WTC11 (cell line): ENCODE measurements at regions not wholly inside any gene's neighbourhood (a gene's known extent, or its start where the extent isn't known, plus 50 kb on each side); places are given as distances from the start of the nearest gene placed in this dataset.

Experiments
- ATAC-seq: fragments of 200-7000 bp; cut with Tn5 transposase; 2 replicates; pipeline ENCODE4 v1.10.0; 2021; ENCODE audit warnings: mild to moderate bottlenecking, moderate library complexity
- CTCF ChIA-PET: fragments of 300-600 bp; sonication (Branson Sonifier 250); formaldehyde crosslinking; loops from one replicate; lab custom pipeline; 2021; ENCODE audit warnings: antibody characterized with exemption; lab: Charles Lee
- POLR2A ChIA-PET: fragments of 350-600 bp; sonication (Branson Sonifier 250); formaldehyde crosslinking; loops from one replicate; lab custom pipeline; 2021; ENCODE audit warnings: antibody characterized with exemption; lab: Charles Lee
- DNase-seq: peaks from one replicate; pipeline ENCODE4 v3.0.0; 2021; ENCODE audit warnings: low spot score
- H3K27ac Mint-ChIP-seq: 2 replicates; pipeline ENCODE4 v1.8.0; 2021; ENCODE audit warnings: mixed read lengths
- H3K27me3 Mint-ChIP-seq: 2 replicates; pipeline ENCODE4 v1.8.0; 2021; ENCODE audit warnings: low read depth, mild to moderate bottlenecking, moderate library complexity, mixed read lengths
- H3K36me3 Mint-ChIP-seq: 2 replicates; pipeline ENCODE4 v1.8.0; 2021; ENCODE audit warnings: mixed read lengths
- H3K4me1 Mint-ChIP-seq: 2 replicates; pipeline ENCODE4 v1.8.0; 2022; ENCODE audit warnings: mixed read lengths
- H3K4me3 Mint-ChIP-seq: 2 replicates; pipeline ENCODE4 v1.8.0; 2021; ENCODE audit warnings: mild to moderate bottlenecking, moderate library complexity, mixed read lengths
- H3K9me3 Mint-ChIP-seq: 2 replicates; pipeline ENCODE4 v1.8.0; 2021; ENCODE audit warnings: mixed read lengths
- ATF1 ChIP-seq: sonication (generic); formaldehyde crosslinking; IDR thresholded peaks from 2 replicates; pipeline ENCODE4 v1.8.1; 2023; ENCODE audit warnings: mild to moderate bottlenecking, moderate library complexity, missing genetic modification reagents
- CREB1 ChIP-seq: sonication (generic); formaldehyde crosslinking; IDR thresholded peaks from 2 replicates; pipeline ENCODE4 v1.8.0; 2023; ENCODE audit warnings: mild to moderate bottlenecking, missing genetic modification reagents
- E2F4 ChIP-seq: sonication (generic); formaldehyde crosslinking; IDR thresholded peaks from 2 replicates; pipeline ENCODE4 v1.8.1; 2022; ENCODE audit warnings: low read depth, mild to moderate bottlenecking, moderate library complexity, missing genetic modification reagents, borderline replicate concordance
- ETV6 ChIP-seq: sonication (generic); formaldehyde crosslinking; IDR thresholded peaks from 2 replicates; pipeline ENCODE4 v1.8.1; 2022; ENCODE audit warnings: mild to moderate bottlenecking, missing genetic modification reagents
- FOXK1 ChIP-seq: sonication (generic); formaldehyde crosslinking; IDR thresholded peaks from 2 replicates; pipeline ENCODE4 v1.8.0; 2022; ENCODE audit warnings: mild to moderate bottlenecking, moderate library complexity, missing genetic modification reagents
- GABPB1 ChIP-seq: sonication (generic); formaldehyde crosslinking; IDR thresholded peaks from 2 replicates; pipeline ENCODE4 v1.8.1; 2023; ENCODE audit warnings: mild to moderate bottlenecking, missing genetic modification reagents
- GRHL2 ChIP-seq: fragments of 250-450 bp; sonication (Bioruptor Pico); IDR thresholded peaks from 2 replicates; pipeline ENCODE4 v1.8.0; 2022; ENCODE audit warnings: mild to moderate bottlenecking, moderate library complexity; ENCODE audit not compliant: insufficient replicate concordance, severe bottlenecking
- JAZF1 ChIP-seq: fragments of 250-450 bp; sonication (Bioruptor Pico); IDR thresholded peaks from 2 replicates; pipeline ENCODE4 v1.9.0; 2021; ENCODE audit warnings: moderate library complexity, mild to moderate bottlenecking, inconsistent platforms
- NR2C2 ChIP-seq: sonication (generic); formaldehyde crosslinking; IDR thresholded peaks from 2 replicates; pipeline ENCODE4 v1.8.0; 2022; ENCODE audit warnings: mild to moderate bottlenecking, missing genetic modification reagents
- RORB ChIP-seq: fragments of 250-450 bp; sonication (Bioruptor Pico); IDR thresholded peaks from 2 replicates; pipeline ENCODE4 v1.9.0; 2021; ENCODE audit warnings: mild to moderate bottlenecking
- STAT6 ChIP-seq: sonication (generic); formaldehyde crosslinking; conservative IDR thresholded peaks from 2 replicates; pipeline ENCODE4 v1.8.1; 2023; ENCODE audit warnings: mild to moderate bottlenecking, low read depth, missing genetic modification reagents, moderate library complexity
- TEAD1 ChIP-seq: sonication (generic); formaldehyde crosslinking; IDR thresholded peaks from 2 replicates; pipeline ENCODE4 v1.8.0; 2022; ENCODE audit warnings: mild to moderate bottlenecking, missing genetic modification reagents
- TEAD4 ChIP-seq: sonication (generic); formaldehyde crosslinking; IDR thresholded peaks from 2 replicates; pipeline ENCODE4 v1.8.0; 2022; ENCODE audit warnings: mild to moderate bottlenecking, missing genetic modification reagents
- USF2 ChIP-seq: sonication (generic); formaldehyde crosslinking; IDR thresholded peaks from 2 replicates; pipeline ENCODE4 v1.8.1; 2023; ENCODE audit warnings: mild to moderate bottlenecking, missing genetic modification reagents, moderate library complexity
- ZBTB43 ChIP-seq: sonication (generic); formaldehyde crosslinking; IDR thresholded peaks from 2 replicates; pipeline ENCODE4 v1.8.1; 2023; ENCODE audit warnings: mild to moderate bottlenecking, missing genetic modification reagents
- ZNF138 ChIP-seq: sonication (generic); formaldehyde crosslinking; conservative IDR thresholded peaks from 2 replicates; pipeline ENCODE4 v1.8.1; 2022; ENCODE audit warnings: mild to moderate bottlenecking, moderate library complexity, missing genetic modification reagents
- ZNF317 ChIP-seq: sonication (generic); formaldehyde crosslinking; IDR thresholded peaks from 2 replicates; pipeline ENCODE4 v1.8.1; 2023; ENCODE audit warnings: low read depth, mild to moderate bottlenecking, moderate library complexity, missing genetic modification reagents, borderline replicate concordance
- ZNF671 ChIP-seq: fragments of 250-450 bp; sonication (Bioruptor Pico); IDR thresholded peaks from 2 replicates; pipeline ENCODE4 v1.8.0; 2021; ENCODE audit warnings: mild to moderate bottlenecking
- TF ChIP-seq, protein P1 (sequence below): fragments of 250-450 bp; sonication (Bioruptor Pico); IDR thresholded peaks from 2 replicates; pipeline ENCODE4 v1.9.0; 2021; ENCODE audit warnings: moderate library complexity, mild to moderate bottlenecking, inconsistent platforms, borderline replicate concordance
- TF ChIP-seq, protein P2 (sequence below): sonication (generic); formaldehyde crosslinking; IDR thresholded peaks from 2 replicates; pipeline ENCODE4 v1.8.0; 2022; ENCODE audit warnings: mild to moderate bottlenecking, missing genetic modification reagents
- TF ChIP-seq, protein P3 (sequence below): sonication (generic); formaldehyde crosslinking; IDR thresholded peaks from 2 replicates; pipeline ENCODE4 v1.8.1; 2022; ENCODE audit warnings: mild to moderate bottlenecking, missing genetic modification reagents, moderate library complexity, borderline replicate concordance

DNA sequence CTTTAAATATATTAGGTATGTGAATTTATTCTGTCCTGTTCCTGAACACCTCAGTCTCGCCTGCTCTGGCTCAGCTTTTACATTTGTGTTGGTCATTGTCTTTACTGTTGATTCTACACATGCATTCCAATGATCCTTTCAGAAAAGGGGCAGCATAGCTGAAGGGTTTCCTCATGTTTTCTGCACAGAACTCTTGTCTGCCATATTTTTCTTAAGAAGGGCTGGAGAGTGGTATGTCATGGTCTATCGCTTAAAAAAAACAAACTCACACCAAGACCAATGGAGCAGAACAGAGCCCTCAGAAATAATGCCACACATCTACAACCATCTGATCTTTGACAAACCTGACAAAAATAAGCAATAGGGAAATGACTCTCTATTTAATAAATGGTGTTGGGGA lies 215.8 kb upstream of the HSFY2 start:
- H3K4me1 Mint-ChIP-seq: 0 out of 2 replicates have a peak, but pooled peaks cover 6% of the 10 kb centered on the region
- POLR2A ChIA-PET: no interaction called here
- TF ChIP-seq ZNF317 (CRISPR knock-in tag) (no peak), RORB (CRISPR knock-in tag) (no peak), USF2 (CRISPR knock-in tag) (no peak), GABPB1 (CRISPR knock-in tag) (no peak), E2F4 (no peak), TEAD1 (CRISPR knock-in tag) (no peak), ZBTB43 (CRISPR knock-in tag) (no peak), STAT6 (CRISPR knock-in tag) (no peak), NR2C2 (CRISPR knock-in tag) (no peak), FOXK1 (no peak), ETV6 (CRISPR knock-in tag) (no peak), TEAD4 (CRISPR knock-in tag) (no peak), ZNF138 (CRISPR knock-in tag) (no peak), JAZF1 (CRISPR knock-in tag) (no peak), CREB1 (CRISPR knock-in tag) (no peak)
- TF ChIP-seq, protein P1, sequence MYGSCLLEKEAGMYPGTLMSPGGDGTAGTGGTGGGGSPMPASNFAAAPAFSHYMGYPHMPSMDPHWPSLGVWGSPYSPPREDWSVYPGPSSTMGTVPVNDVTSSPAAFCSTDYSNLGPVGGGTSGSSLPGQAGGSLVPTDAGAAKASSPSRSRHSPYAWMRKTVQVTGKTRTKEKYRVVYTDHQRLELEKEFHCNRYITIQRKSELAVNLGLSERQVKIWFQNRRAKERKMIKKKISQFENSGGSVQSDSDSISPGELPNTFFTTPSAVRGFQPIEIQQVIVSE (CRISPR knock-in tag): no peak
- TF ChIP-seq, protein P2, sequence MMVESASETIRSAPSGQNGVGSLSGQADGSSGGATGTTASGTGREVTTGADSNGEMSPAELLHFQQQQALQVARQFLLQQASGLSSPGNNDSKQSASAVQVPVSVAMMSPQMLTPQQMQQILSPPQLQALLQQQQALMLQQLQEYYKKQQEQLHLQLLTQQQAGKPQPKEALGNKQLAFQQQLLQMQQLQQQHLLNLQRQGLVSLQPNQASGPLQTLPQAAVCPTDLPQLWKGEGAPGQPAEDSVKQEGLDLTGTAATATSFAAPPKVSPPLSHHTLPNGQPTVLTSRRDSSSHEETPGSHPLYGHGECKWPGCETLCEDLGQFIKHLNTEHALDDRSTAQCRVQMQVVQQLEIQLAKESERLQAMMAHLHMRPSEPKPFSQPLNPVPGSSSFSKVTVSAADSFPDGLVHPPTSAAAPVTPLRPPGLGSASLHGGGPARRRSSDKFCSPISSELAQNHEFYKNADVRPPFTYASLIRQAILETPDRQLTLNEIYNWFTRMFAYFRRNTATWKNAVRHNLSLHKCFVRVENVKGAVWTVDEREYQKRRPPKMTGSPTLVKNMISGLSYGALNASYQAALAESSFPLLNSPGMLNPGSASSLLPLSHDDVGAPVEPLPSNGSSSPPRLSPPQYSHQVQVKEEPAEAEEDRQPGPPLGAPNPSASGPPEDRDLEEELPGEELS (CRISPR knock-in tag): no peak
- TF ChIP-seq, all 79 proteins: peak for 0
- Mint-ChIP-seq H3K27ac (no peak overlapping the region), H3K4me3 (no peak overlapping the region), H3K36me3 (no peaks in the 10 kb centered on the region), H3K9me3 (no peaks in the 10 kb centered on the region), H3K27me3 (no peaks in the 10 kb centered on the region)
- ATAC-seq: no peak
- CTCF ChIA-PET: no interaction called here
- DNase-seq: no peak

GRCh38 chrY:18966001-18966400 lies 192.5 kb upstream of the HSFY2 start:
- Mint-ChIP-seq H3K36me3 (peaks cover 36% of the 10 kb centered on the region), H3K4me1 (no peaks in the 10 kb centered on the region), H3K27me3 (no peaks in the 10 kb centered on the region), H3K9me3 (peaks cover 28% of the 10 kb centered on the region), H3K4me3 (no peak overlapping the region), H3K27ac (no peak overlapping the region)
- POLR2A ChIA-PET: no interaction called here
- no peak for TF ChIP-seq ATF1 (CRISPR knock-in tag)
- TF ChIP-seq ZNF671 (CRISPR knock-in tag): no peak
- no peak for TF ChIP-seq GRHL2
- no peak for TF ChIP-seq GABPB1 (CRISPR knock-in tag)
- TF ChIP-seq, protein P3, sequence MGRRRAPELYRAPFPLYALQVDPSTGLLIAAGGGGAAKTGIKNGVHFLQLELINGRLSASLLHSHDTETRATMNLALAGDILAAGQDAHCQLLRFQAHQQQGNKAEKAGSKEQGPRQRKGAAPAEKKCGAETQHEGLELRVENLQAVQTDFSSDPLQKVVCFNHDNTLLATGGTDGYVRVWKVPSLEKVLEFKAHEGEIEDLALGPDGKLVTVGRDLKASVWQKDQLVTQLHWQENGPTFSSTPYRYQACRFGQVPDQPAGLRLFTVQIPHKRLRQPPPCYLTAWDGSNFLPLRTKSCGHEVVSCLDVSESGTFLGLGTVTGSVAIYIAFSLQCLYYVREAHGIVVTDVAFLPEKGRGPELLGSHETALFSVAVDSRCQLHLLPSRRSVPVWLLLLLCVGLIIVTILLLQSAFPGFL: no peak
- CTCF ChIA-PET: no interaction called here
- no peak for DNase-seq
- no peak for ATAC-seq
